GM19351 (cell line): ENCODE measurements at regions not wholly inside any gene's neighbourhood (a gene's known extent, or its start where the extent isn't known, plus 50 kb on each side); places are given as distances from the start of the nearest gene placed in this dataset.
"Not testable (repeated sequence)": the region's sequence is repeated elsewhere in the genome, so short reads cannot be mapped to it uniquely, and the experiment has no call there.

Experiments
- ATAC-seq: cut with Tn5 transposase; IDR thresholded peaks from one replicate; pipeline ENCODE4 v1.9.1; 2021; ENCODE audit warnings: mild to moderate bottlenecking, moderate library complexity; ENCODE audit not compliant: unreplicated experiment

DNA sequence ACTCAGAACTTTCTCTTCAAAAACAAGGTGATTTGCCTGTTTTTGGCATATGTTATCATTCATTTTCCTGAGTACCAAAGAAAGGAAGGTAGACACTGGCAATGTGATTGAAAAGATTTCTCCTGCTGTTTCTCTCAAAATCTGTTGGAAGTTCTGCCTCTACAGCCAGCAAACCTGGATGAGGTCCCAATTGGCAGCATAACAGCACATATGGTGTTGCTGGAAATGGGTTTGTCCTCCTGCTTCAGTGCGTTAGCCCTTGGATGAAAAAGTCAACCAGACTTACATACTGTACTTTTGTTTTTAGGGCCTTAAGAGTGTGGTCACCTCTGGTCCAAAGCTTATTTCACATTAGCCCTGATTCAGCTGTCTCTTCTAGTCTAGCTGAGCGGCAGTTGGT lies 237.6 kb upstream of the MME start:
- no peak for ATAC-seq

DNA sequence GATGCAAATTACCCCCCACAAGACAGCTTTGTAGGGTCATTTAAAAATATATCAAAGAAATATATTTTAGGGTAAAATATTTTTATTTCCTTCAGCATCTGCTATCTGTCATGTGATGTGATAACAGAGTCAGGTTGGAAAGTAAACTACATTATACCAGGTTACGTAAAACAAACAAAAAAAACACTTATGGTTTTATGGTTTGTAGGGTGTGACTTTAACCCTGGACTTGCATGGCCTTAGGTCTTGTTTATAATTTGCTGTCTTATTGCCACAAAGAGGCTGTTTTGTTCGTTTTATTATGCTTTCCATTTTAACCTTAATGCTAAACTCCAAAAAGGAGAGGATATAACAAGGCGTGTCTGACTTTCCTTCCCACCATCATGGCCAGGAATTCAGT lies 244.5 kb upstream of the MME start:
- ATAC-seq, result no peak

DNA sequence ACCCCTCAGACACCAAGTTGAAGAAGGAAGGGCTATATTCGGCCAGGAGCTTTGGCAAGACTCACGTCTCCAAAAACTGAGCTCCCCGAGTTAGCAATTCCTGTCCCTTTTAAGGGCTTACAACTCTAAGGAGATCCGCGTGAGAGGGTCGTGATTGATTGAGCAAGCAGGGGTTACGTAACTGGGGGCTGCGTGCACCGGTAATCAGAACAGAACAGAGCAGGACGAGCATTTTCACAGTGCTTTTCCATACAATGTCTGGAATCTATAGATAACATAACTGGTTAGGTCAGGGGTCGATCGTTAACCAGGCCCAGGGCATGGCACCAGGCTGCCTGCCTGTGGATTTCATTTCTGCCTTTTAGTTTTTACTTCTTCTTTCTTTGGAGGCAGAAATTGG lies 245.3 kb upstream of the MME start:
- ATAC-seq, result not testable (repeated sequence)

DNA sequence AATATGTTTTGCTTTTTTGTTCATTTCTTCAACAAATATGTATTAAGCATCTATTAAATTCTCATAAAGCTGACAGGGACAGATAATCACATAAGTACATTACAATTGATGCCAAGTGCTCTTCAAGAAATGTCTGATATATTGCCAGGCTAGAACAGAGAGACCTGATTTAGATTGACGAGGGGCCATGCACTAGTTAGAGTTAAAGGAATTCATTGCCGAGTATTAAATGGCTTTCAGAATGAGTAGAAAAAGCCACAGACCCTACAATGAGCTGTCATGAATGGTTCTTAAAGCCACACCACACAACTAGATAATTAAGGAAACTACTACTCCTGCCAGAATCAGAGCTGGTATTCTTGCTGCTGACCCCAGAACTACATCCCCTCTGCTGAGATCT lies 250.2 kb upstream of the MME start:
- peak; percentile 61 for ATAC-seq

DNA sequence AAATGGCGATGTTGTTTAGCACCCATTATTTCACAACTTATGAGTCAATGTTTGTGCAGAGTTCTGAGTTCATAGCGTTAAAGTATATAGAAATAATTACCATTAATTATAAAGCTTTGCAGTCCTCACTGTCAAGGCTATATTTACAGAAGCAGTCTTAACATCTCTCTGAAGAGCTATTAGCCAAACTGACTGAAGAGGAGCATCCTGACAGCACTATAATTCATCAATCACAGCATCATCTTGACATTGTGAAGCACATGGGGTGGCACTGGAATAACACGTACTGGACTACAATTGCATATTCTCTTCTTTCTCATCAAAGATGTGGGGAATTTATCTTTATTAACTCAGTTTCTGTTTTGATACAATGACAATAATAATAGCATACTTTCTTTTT lies 260.6 kb upstream of the MME start:
- ATAC-seq, result no peak

DNA sequence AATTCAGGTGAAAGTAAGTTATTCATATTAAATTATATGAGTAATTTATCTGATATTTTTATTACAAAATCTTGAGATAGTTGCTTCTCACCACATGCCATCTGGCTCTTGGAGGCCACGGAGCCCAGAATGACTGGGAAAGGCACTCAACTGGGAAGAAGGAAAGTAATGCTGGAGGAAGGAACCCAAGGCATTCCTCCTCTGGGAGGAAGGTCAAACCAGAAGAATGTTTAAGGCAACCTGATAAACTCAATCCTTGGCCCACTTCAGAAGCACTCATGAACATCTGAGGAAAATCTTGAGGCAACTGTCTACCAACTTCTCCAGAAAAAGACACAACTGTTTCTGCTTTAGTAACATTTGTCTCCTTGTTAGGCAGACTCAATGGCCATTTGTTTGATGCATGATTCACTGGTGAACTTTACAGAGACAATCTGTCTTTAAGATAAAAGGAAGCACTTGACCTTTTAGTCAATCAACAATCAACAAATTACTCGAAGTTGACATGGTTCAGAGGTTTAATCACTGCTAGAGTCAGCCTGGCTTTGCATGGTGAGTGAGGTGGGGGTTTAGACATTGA lies 261.4 kb upstream of the MME start:
- ATAC-seq, result no peak

DNA sequence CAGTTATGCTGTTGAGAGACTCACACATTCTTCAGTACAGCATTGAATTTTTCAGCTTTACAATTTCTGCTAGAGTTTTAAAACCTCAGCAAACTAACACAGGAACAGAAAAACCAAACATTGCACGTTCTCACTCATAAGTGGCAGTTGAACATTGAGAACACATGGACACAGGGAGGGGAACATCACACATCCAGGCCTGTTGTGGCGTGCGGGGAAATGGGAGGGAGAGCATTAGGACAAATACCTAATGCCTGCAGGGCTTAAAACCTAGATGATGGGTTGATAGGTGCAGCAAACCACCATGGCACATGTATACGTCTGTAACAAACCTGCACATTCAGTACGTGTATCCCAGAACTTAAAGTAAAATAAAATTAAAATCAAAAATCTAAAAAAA lies 270.1 kb upstream of the MME start:
- not testable (repeated sequence) for ATAC-seq

DNA sequence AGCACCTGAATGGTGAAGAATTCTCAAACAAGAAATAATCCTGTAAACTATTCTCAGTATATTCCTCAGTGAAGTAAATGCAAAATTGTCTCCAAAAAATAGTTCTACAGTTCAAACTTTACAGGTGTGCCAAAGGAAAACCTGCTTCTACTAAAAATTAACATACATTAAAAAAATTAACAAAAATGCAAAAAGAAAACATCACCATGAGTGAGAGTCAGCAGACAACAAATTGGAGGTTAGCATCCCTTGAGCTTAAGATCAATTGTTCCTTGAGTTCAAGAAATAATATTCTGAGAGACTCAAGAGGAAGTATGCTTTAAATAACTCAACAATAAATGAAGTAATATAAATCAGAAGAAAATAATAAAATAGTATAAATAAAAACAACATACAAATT lies 278.4 kb upstream of the MME start:
- no peak for ATAC-seq

DNA sequence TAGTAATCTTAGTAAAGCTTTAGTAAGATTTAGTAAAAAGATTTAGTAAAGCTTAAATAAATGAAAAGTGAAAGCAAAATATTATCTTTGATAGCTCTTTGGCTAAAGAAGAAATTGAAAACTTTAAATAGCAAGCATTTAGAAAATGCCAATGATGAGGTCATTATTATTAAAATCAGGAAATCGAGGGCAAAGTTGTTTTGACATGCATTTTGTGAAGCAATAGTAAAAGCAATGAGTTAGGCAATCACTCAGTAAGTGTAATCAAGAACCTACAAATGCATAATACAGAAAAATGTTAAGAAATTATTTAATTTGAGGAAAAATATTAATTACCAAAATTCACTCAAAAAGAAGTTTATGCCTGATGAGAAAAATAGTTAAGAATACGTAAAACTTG lies 280.3 kb upstream of the MME start:
- no peak for ATAC-seq

DNA sequence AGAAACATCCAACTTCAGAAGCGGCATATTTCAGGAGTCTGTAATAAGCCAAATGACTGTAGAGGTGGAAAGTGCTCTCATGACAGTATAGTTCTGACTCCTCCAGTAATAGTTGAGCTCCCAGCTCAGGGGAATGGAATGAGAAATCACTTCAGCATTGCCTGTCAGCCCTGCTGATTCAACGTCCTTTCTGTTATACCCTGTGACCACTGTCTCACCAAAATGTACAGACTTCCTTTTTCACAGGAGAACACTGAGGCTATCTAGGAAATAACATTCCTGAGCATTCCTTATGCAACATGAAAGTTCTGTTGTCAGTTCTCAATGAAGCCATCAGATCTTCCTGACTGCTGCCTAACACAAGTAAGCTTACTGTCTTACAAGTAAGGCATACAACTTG lies 284.5 kb upstream of the MME start:
- no peak for ATAC-seq

DNA sequence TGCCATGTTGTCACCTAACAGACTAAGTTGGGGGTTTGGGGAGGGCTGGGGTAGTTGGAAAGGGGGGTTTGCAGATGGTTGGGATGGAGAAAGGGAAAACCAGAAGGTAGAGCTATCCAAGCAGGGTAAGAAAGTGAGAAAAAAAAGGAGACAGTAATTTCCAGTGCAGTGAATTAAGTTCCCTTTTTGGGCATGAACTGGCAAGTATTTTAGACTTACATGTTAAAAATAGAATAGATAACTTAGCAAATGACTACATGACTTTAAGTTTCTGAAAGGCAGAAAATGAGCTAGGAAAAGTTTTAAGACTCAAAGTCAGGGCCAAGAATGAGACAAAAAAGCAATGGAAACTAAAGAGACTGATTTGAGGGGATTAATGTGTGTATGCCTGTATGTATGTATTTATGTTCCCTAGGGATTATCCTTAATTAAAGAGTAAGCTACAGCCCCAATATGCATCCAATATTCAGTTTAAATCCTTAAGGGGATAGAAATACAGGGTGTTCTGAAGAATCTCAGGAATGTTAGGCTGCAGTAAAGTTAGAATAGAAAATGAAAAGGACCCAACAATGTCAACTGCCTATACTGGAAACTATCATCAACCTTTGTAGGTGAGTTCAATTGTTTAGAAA lies 285.2 kb upstream of the MME start:
- no peak for ATAC-seq

DNA sequence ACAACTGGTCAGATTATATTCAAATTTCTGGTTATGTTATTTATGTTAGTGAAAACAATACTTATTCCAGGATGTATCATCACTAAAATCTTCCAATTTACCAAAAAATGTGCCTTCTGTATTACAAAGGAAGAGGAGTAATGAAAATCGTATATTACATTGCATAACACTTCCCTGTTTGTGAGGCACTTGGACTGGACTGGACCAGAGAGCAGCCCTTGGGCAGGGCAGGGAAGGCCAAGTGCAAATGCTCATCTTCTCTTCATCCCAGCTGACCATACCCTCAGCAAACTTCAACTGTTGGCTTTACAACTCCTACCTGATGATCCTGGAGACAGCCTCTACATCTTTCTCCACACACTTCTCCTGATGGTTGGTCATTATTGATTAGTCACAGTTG lies 285.7 kb upstream of the MME start:
- ATAC-seq, result no peak

DNA sequence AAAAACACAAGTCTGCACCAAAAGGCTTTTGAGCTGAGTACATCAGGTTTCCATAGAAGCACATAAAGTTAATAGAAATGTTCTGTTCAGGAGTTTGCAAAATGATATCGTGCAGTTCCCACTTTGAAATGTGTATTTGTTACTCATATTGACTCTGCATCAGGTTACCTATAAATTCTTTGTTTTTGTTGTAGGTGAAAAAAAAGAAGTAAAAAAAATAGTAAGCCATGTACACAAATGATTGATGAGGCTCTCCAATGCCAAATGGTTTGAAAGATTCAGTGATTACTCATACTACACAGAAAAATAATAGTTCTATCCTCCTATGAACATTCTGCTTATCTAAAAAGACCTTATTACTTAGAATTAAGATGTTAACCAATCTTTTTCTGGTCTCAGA lies 287.3 kb upstream of the MME start:
- no peak for ATAC-seq

DNA sequence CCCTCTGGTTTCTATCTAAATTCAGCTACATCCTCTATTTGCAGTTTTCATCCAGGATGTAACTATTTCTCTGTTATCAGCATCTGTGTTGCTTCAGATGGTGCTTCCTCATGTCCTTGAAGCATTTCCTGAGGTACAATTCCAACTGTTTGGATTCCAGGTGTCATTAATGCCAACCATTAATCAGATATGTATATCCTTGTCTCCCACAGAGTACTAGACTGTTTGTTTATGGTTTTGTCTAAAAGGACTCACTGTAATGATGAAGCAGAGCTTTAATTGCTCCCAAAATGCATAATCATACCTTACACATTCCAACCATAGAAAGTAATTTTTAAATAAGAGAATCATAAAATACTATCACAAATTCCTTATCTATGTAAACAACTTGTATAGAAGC lies 288.5 kb upstream of the MME start:
- ATAC-seq, result no peak

DNA sequence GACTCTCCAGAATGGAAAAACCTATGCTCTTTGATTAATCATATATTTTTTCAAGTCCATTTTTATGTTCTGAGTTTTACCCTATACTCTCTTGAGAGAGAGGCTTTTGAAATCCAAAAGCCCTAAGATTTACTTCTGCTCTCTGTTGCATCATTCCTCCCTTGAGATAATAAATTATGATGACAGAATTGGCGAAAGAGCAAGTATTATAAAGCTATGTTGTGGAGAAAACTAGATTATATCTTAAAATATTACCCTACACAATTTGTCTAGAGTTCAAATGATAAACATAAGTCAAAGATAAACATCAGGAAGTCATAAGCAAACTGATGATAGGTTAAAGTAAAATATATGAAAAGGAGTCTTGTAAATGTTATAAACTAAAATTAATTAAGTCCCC lies 293.4 kb upstream of the MME start:
- ATAC-seq, result no peak

DNA sequence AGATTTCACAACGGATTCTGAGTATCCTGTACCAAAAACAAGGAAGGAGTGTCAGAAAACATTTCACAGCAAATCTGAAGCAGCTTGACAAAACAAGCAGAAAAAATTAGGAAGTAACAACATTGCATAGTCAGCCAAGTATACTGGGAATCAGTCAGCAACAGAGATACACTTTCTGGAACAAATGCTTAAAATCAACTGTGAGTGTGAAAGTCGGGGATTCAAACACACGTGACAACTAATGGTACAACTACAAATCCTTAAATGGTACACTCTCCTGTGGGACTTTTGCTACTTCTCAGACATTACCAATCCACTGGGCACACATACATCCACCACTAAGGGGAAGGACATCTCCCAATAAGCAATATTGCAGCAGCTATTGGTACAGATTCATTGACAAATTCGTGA lies 296.6 kb upstream of the MME start:
- ATAC-seq, result no peak

DNA sequence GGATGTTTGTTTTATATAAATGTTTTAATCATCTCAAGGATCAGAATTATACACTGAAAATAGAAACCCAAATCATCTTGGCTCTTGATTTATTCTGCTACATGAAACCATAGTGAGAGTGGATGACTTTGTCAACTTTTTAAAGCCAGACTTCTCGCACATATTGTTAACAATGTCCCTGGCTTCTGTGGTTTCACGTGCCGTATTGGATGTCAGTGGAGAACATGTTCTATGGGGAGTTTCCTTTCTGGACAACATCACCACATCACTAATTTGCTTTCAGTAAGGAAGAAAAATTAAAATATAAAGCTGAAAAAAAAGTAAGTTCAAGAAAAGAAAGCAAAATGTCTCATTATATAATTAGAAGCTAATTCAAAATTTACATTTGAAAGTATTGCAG lies 297.1 kb upstream of the MME start:
- ATAC-seq, result no peak

DNA sequence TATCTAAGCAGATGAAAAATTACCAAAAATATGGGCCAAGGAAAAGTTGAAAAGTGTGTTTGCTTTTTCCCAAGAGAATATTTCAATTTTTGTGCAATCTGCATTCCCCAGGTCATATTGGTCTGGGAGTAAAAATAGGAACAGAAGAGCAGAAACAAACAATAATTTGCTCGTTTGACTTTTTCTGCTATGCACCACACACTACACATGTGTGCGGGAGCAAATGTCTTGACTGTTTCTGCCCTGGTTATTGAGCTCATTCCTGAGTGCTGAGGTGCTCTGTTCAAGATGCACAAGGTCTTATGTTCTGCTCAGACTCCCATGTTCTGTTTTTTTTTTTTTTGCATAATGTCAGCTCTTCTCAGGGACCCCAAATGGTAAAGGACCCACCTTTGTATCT lies 298.0 kb upstream of the MME start:
- ATAC-seq, result no peak

DNA sequence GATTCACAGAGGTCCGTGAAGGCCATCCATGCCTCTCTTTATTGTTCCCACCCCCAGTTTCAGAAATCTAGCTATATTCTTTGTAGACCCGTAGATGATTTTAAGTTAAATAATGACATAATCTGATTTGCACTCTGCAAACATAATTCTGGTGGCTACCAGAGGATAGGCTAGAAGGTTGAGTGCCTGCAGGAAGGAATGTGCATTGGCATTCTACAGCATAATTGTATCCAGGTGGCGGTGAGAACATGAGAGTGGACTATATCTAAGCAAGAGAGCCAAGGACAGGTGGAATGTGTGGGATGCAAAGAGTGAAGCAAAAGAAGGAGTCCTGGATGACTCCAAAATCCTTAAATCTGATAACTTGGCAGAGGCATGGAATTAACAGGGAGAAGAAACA lies 298.5 kb upstream of the MME start:
- ATAC-seq, result no peak

DNA sequence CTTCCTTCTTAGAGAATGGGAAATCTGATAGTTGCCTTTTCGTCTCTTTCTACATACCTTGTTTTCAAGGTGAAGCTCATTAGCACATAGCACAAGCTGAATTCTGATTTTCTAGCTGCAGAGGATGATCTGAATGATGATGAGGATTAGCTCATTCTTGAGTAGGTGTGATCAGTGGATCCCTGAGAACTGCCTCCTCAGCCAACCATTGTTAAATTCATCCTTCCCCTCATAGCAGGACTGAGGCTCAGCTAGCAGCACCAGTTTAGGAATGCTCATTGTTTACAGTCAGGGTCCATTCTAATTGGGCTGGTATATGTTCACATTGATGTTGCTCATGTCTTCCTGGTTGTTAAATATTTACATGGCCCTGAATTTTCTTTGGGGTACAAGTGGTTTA lies 299.9 kb upstream of the MME start:
- ATAC-seq, result no peak

DNA sequence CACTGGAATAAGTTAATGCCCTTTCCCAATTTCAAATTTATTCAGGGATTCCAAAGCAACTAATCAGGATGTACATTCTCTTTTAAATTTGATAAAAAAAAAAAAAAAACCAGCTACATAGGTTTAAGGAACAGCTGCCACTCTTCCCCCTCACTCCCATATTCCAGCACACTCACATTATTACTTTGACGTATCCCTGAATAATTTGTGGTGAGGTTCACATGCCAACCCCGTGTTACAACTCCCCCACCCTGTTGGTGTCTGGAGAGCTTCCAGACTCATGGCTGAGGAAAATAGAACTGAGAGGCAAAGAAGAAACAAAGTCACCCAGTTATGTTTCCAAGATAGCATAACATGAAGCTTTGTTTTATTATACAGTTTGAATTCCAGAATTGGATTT lies 300.5 kb upstream of the MME start:
- ATAC-seq, result no peak

DNA sequence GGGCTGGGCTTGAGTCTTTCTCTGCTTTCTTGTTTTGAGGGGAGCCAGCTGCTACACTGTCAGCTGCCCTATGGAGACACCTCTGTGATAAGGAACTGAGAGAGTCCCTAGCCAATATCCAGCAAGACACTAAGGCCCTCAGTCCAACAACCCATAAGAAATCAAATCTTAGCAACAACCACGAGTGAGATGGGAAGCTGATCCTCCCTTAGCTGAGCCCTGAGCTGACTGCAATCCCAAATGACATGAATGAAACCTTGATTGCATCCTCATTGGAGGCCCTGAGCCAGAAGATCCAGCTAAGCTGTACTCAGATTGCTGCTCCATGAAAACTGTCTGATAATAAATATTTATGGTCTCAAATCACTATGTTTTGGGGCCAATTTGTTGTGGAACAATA lies 302.1 kb upstream of the MME start:
- ATAC-seq, result no peak

DNA sequence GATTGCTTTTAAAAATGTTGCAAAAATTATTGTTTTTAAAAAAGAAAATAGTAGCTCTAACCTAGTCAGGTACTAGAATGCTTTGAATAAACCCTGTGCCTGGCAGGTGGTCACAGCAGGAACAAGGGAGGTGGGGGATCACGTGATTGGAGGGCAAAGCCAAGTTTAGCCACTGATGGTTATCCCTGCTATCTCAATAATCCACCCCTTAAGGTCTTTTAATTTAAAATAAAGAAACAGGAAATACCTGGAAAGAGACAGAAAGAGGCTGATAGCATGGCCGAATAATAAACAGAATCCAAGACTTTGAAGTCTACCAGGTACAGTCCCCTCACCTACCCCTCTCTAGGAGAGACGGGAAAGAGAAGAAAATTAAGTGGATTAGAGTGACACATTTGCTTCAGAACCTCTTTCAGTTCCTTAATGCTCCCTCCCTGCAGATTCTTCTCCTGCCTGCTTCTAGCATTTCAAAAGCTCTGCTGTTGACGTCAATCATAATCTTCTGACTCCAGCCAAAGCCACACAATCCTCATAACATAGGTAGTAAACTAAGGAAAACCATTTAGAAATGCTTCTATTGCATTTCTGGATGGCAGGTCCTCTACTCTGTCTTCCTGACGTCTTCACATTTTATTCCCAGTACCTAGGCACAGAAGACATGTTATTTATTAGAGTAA lies 303.4 kb upstream of the MME start:
- no peak for ATAC-seq
